ENCODE measurements at regions not wholly inside any gene's neighbourhood (a gene's known extent, or its start where the extent isn't known, plus 50 kb on each side); places are given as distances from the start of the nearest gene placed in this dataset.
"Not testable (repeated sequence)": the region's sequence is repeated elsewhere in the genome, so short reads cannot be mapped to it uniquely, and the experiment has no call there.

GRCh38 chr13:43970520-43971242, 91.0 kb downstream of the LACC1 start:
- TF ChIP-seq POLR2AphosphoS5 (IDR thresholded peaks at IDR 0.05); POLR2A (IDR thresholded peaks at IDR 0.05); CTCF (IDR thresholded peaks at IDR 0.05); EP300 (IDR thresholded peaks at IDR 0.05; ENCODE audit: low read depth): not testable (repeated sequence)

Measured in transverse colon (tissue), 4 donors.